ENCODE measurements at regions not wholly inside any gene's neighbourhood (a gene's known extent, or its start where the extent isn't known, plus 50 kb on each side); places are given as distances from the start of the nearest gene placed in this dataset.

DNA sequence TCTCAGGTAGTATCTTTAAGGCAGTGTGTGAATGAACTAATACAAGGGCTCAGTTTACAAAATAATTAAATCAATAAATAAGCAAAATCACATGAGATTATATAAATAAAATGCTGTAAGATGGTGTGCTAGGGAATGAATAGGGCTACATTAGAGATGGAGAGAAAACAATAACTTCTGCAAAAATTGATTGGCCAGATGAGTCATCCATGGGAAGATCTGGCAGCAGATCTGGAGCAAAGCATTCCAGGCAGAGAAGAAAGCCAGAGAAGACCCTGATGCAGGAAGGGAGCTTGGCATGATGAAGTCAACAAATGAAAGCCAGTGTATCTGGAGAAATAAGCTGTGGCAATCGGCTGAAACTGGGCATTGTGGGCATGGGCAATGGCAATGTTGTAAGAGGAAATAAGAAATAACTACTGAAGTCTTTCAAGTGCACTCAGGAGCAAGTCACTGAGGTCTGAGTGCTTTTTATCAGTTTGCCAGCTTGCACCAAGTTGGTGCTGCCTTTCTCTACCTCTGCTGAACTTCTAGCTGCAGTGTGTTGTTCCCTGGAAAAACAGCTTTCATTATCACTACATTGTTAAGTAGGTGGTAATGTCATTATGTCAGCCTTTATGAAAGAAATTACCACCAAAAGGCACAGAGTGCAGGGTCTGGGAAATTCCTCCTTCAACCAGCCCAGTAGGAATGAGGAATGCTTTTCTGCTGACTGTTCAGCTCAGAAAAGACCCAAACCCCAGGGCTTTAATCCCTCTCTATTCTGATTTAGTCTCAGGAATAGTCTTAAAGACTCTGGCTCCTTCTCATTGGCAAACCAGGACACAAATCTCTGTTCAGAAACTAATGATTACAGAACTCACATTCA, 231.6 kb downstream of the HTR1B start:
- H3K36me3 ChIP-seq (replicated peaks; ENCODE audit: insufficient read depth, low read depth), result no peaks in the 10 kb centered on the region
- no peak for TF ChIP-seq EZH2 (IDR thresholded peaks at IDR 0.05; ENCODE audit: borderline replicate concordance)
- TF ChIP-seq EZH2phosphoT487 (IDR thresholded peaks at IDR 0.05; ENCODE audit: low read depth, severe bottlenecking, unreplicated experiment), result no peak
- 89% methylated on average over 1 of the region's 1 CpG for WGBS (ENCODE audit: low lambda C conversion rate, missing lambda C conversion rate)
- no peak overlapping the region for H3K27ac ChIP-seq
- H3K9me2 ChIP-seq (replicated peaks; ENCODE audit: insufficient read depth), result no peaks in the 10 kb centered on the region
- no peaks in the 10 kb centered on the region for H3K79me2 ChIP-seq
- no peaks in the 10 kb centered on the region for H3K4me1 ChIP-seq (ENCODE audit: insufficient read depth)
- no peak overlapping the region for H2AFZ ChIP-seq
- H4K20me1 ChIP-seq (ENCODE audit: insufficient read depth, poor library complexity, severe bottlenecking), result no peaks in the 10 kb centered on the region
- no peaks in the 10 kb centered on the region for H3K9me3 ChIP-seq (ENCODE audit: low read depth)
- no peaks in the 10 kb centered on the region for H3K27me3 ChIP-seq
- no peak overlapping the region for H3K4me2 ChIP-seq
- H3K4me3 ChIP-seq, result no peak overlapping the region
- no peak for DNase-seq (ENCODE audit: low spot score)

DNA sequence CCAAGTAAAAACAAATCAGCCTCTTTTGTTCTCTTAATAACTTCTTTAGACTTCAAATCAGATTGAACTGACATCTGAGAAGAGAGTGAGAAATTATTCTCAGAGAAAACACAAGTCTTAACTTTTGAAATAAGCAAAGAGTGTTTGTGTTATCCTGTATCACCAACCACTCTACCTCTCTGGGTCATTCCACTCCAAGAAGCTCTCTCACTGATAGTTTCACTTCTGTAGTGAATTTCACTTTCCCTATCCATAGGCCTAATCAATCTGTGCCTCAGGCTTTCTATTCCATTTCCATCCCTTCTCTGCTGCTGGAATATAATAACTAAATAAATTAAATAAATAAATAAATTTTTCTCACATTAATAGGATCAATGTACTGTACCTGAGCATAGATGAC, 235.0 kb downstream of the HTR1B start:
- Histone ChIP-seq H3K4me2 (no peak overlapping the region), H3K4me1 (ENCODE audit: insufficient read depth) (no peaks in the 10 kb centered on the region), H3K9me3 (ENCODE audit: low read depth) (no peaks in the 10 kb centered on the region), H4K20me1 (ENCODE audit: insufficient read depth, poor library complexity, severe bottlenecking) (no peaks in the 10 kb centered on the region), H3K27ac (no peak overlapping the region), H2AFZ (no peak overlapping the region), H3K4me3 (no peak overlapping the region), H3K36me3 (replicated peaks; ENCODE audit: insufficient read depth, low read depth) (no peaks in the 10 kb centered on the region), H3K79me2 (no peaks in the 10 kb centered on the region), H3K9me2 (replicated peaks; ENCODE audit: insufficient read depth) (no peaks in the 10 kb centered on the region), H3K27me3 (no peaks in the 10 kb centered on the region)
- TF ChIP-seq, protein P1, sequence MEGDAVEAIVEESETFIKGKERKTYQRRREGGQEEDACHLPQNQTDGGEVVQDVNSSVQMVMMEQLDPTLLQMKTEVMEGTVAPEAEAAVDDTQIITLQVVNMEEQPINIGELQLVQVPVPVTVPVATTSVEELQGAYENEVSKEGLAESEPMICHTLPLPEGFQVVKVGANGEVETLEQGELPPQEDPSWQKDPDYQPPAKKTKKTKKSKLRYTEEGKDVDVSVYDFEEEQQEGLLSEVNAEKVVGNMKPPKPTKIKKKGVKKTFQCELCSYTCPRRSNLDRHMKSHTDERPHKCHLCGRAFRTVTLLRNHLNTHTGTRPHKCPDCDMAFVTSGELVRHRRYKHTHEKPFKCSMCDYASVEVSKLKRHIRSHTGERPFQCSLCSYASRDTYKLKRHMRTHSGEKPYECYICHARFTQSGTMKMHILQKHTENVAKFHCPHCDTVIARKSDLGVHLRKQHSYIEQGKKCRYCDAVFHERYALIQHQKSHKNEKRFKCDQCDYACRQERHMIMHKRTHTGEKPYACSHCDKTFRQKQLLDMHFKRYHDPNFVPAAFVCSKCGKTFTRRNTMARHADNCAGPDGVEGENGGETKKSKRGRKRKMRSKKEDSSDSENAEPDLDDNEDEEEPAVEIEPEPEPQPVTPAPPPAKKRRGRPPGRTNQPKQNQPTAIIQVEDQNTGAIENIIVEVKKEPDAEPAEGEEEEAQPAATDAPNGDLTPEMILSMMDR (IDR thresholded peaks at IDR 0.05; ENCODE audit: poor library complexity), result no peak
- TF ChIP-seq EZH2phosphoT487 (IDR thresholded peaks at IDR 0.05; ENCODE audit: low read depth, severe bottlenecking, unreplicated experiment) (no peak), EZH2 (IDR thresholded peaks at IDR 0.05; ENCODE audit: borderline replicate concordance) (no peak)
- no peak for DNase-seq (ENCODE audit: low spot score)

DNA sequence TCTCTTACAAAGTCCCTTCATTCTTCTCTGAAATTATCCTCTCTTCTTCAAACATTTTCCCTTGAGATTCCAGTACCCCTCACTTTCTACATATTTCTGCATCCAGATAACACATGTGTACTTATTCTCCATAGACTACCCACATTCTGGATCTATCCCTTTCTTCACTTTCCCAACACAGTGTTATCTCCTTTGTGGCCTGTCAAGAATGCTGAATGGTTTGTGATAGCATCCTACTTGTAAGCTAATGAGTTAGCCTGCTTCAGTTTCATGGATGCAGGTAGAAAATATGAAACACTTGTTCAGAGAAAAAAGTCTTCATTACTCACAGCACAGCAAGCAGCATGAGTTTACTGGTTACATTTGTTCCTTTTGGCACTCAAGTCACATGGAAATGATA, 245.4 kb downstream of the HTR1B start:
- no peaks in the 10 kb centered on the region for H3K4me1 ChIP-seq (ENCODE audit: insufficient read depth)
- no peak overlapping the region for H2AFZ ChIP-seq
- H4K20me1 ChIP-seq (ENCODE audit: insufficient read depth, poor library complexity, severe bottlenecking), result no peaks in the 10 kb centered on the region
- H3K36me3 ChIP-seq (replicated peaks; ENCODE audit: insufficient read depth, low read depth), result no peaks in the 10 kb centered on the region
- no peak overlapping the region for H3K4me3 ChIP-seq
- H3K79me2 ChIP-seq, result no peaks in the 10 kb centered on the region
- H3K27me3 ChIP-seq, result no peaks in the 10 kb centered on the region
- H3K9me3 ChIP-seq (ENCODE audit: low read depth), result no peaks in the 10 kb centered on the region
- TF ChIP-seq EZH2phosphoT487 (IDR thresholded peaks at IDR 0.05; ENCODE audit: low read depth, severe bottlenecking, unreplicated experiment) (no peak), EZH2 (IDR thresholded peaks at IDR 0.05; ENCODE audit: borderline replicate concordance) (no peak)
- TF ChIP-seq, protein P1 (IDR thresholded peaks at IDR 0.05; ENCODE audit: poor library complexity), result no peak
- no peaks in the 10 kb centered on the region for H3K9me2 ChIP-seq (replicated peaks; ENCODE audit: insufficient read depth)
- DNase-seq (ENCODE audit: low spot score), result no peak
- no peak overlapping the region for H3K27ac ChIP-seq
- no peak overlapping the region for H3K4me2 ChIP-seq

DNA sequence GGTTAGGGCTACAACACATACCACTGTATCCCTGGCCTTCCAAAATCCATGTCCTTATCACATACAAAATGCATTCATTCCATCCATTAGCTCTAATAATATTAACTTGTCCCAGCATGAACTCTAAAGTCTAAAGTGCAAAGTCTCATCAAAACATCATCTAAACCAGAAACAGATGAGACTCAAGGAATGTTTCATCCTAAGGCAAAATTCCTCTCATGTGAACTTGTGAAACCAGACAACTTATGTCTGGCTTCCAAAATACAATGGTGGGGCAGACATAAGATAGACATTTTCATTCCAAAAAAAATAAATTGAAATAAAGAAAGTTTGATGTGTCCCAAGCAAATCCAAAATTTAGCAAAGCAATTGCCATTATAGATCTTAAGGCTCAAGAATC, 257.4 kb downstream of the HTR1B start:
- TF ChIP-seq EZH2phosphoT487 (IDR thresholded peaks at IDR 0.05; ENCODE audit: low read depth, severe bottlenecking, unreplicated experiment), result no peak
- TF ChIP-seq, protein P1 (IDR thresholded peaks at IDR 0.05; ENCODE audit: poor library complexity), result no peak
- no peak for TF ChIP-seq EZH2 (IDR thresholded peaks at IDR 0.05; ENCODE audit: borderline replicate concordance)
- no peaks in the 10 kb centered on the region for H3K9me2 ChIP-seq (replicated peaks; ENCODE audit: insufficient read depth)
- H3K9me3 ChIP-seq (ENCODE audit: low read depth), result no peaks in the 10 kb centered on the region
- DNase-seq (ENCODE audit: low spot score), result no peak
- H2AFZ ChIP-seq, result no peak overlapping the region
- no peaks in the 10 kb centered on the region for H4K20me1 ChIP-seq (ENCODE audit: insufficient read depth, poor library complexity, severe bottlenecking)
- no peaks in the 10 kb centered on the region for H3K79me2 ChIP-seq
- no peak overlapping the region for H3K4me3 ChIP-seq
- no peak overlapping the region for H3K27ac ChIP-seq
- H3K4me2 ChIP-seq, result no peak overlapping the region
- H3K27me3 ChIP-seq, result no peaks in the 10 kb centered on the region
- H3K36me3 ChIP-seq (replicated peaks; ENCODE audit: insufficient read depth, low read depth), result no peaks in the 10 kb centered on the region
- no peaks in the 10 kb centered on the region for H3K4me1 ChIP-seq (ENCODE audit: insufficient read depth)

Data from hepatocyte (in vitro differentiated cells).